Posterior cingulate gyrus (tissue), 11 donors: ENCODE measurements at regions not wholly inside any gene's neighbourhood (a gene's known extent, or its start where the extent isn't known, plus 50 kb on each side); places are given as distances from the start of the nearest gene placed in this dataset.
"Not testable (repeated sequence)": the region's sequence is repeated elsewhere in the genome, so short reads cannot be mapped to it uniquely, and the experiment has no call there.

Source experiments
- DNase-seq, 10 donors: peaks; one replicate each; pipeline versions ENCODE4 v3.0.0 to v3.0.0-alpha.2; 2020 to 2021; ENCODE audit warnings: mixed read lengths in 3 of 10
- intact Hi-C: fragments of 100-400 bp; cut with DNase I; formaldehyde crosslinking; loops from one replicate; pipeline ENCODE4 v1.15.1; 2023

- intact Hi-C loops, result no loop called here
- DNase-seq, result no peak
Measured at GRCh38 chr10:37584643-37585042, 272.8 kb downstream of the ZNF248 start.

DNA sequence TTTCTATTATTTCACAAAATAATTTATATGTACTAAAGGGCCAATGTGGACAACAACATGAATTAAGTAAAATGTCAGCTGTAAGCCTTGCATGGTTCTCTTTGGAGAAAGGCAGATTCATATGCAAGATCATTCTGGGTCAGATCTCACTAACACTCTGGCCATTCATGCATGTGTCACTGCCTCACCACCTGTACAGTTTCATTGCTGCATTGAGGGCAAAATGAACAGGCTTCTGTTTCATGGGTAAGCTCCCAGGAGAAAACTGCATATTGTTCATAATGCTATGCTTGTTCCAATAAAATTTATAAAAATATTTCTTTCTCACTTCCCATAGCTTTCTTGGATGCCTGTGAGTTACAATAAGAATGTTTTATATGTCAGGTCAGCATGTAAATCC, 275.2 kb downstream of the ZNF248 start:
- intact Hi-C loops, result no loop called here
- no peak for DNase-seq

GRCh38 chr10:37576154-37576553, 281.3 kb downstream of the ZNF248 start:
- intact Hi-C loops, result no loop called here
- DNase-seq, result no peak

- intact Hi-C loops, result no loop called here
- no peak for DNase-seq
Measured at GRCh38 chr10:37572206-37572605, 285.2 kb downstream of the ZNF248 start.

DNA sequence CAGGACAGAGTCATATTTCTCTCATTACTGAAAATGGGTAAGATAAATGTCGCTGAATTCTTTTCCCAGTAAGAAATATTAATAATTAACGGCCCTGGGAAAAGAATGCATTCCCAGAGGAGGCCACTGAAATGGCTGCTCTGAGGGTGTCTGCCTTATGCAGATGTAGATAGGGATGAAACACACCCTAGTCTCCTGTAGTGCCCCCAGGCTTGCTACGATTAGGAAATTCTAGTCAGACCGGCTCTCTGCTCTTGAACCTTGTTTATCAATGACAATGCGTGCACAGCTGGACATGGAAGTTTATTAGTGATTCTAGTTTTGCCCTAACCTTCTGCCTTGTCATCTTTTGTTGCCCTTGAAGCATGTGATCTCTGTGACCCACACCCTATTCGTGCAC, 291.1 kb downstream of the ZNF248 start:
- intact Hi-C loops, result no loop called here
- DNase-seq, result no peak

GRCh38 chr10:37563715-37564108, 293.7 kb downstream of the ZNF248 start:
- intact Hi-C loops, result no loop called here
- DNase-seq, result no peak

DNA sequence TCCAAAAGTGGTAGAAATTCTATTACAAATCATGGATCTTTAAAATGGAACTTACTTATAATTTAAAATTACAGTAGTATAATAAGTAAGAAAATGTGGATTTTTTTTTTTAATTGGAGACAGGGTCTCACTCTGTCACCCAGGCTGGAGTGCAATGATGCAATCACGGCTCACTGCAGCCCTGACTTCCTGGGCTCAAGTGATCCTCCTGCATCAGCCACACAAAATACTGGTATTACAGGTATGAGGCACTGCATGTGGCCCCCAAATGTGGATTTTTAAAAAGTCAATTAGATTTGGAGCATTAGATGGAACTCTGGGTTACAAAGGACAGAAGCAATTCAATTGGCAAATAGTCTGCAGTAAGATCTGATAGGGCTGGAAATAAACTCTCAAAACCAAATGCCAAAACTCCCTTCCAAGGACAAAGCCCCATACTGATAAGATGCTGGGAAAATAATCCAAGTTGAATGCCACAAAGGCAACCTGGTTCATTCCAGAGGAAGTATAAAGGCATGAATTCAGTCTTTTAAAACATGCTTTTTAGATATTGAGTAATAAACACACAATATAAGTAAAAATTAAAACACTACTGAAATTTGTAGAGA, 294.2 kb downstream of the ZNF248 start:
- intact Hi-C loops, result no loop called here
- DNase-seq, result no peak

GRCh38 chr10:37552881-37553280, 304.5 kb downstream of the ZNF248 start:
- intact Hi-C loops, result no loop called here
- no peak for DNase-seq

- intact Hi-C loops, result no loop called here
Measured at GRCh38 chr10:37549054-37549453, 308.4 kb downstream of the ZNF248 start.

DNA sequence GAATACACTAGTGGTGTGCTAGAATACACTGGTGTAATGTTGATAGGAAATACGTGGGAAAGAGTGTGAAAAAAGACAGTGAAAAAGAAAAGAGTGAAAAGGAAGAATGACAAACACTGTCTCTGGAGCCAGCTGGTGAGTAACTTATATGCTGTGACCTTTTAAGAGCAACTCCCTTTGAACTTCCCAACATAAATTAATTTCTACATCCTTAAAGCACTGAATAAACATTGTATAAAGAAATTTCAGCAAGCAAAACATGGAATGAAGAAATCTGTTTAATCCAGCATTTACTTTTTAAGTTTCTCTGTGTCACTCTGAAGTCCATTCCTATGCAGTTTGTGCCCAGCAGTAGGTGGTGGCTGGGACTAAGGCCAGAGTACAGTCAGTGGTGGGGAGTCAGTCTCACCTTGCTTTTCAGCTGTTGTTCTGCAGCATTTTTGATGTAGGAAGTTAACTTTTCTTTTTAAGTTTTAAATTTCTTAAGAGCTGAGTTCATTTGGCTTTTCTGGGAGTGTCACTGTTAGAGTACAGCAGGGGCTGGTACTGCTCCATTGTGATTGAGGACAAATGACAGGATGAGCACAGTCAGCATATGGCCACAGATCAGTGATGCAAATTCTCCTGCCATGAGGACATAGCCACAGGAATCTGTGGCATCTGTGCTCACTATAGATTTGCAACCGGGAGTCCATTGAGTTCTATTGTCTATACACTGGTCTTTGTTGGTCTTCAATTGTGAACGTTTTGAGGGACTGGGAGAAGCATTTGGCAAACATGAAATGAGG, 321.8 kb downstream of the ZNF248 start:
- intact Hi-C loops, result no loop called here
- no peak for DNase-seq

More at GRCh38 chr10:37549054-37549453, 308.4 kb downstream of the ZNF248 start:
- DNase-seq, result no peak

GRCh38 chr10:37534166-37534565, 323.2 kb downstream of the ZNF248 start:
- intact Hi-C loops, result no loop called here
- DNase-seq, result no peak

DNA sequence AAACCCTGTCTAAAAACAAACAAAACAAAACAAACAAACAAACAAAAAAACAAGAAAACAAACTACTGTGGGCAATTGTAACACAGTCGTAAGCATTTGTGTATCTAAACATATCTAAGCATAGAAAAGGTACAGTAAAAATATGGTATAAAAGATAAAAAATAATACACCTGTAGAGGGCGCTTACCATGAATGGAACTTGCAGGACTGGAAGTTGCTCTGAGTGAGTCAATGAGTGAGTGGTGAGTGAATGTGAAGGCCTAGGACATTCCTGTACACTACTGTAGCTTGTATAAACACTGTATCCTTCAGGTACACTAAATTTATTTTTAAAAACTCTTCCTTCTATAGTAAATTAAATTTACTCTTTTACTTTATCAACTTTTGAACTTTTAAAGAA, 332.0 kb downstream of the ZNF248 start:
- DNase-seq, intact Hi-C loops: not testable (repeated sequence)

- intact Hi-C loops, result no loop called here
- no peak for DNase-seq
Measured at GRCh38 chr10:37520488-37520887, 336.9 kb downstream of the ZNF248 start.

- DNase-seq, intact Hi-C loops: not testable (repeated sequence)
Measured at GRCh38 chr10:37510520-37510919, 346.9 kb downstream of the ZNF248 start.

GRCh38 chr10:37496061-37496460, 361.3 kb downstream of the ZNF248 start:
- intact Hi-C loops, result loop anchor here (10.0 kb wide), 1 partner anchor 601 kb away; no protein-coding TSS in a partner anchor

DNA sequence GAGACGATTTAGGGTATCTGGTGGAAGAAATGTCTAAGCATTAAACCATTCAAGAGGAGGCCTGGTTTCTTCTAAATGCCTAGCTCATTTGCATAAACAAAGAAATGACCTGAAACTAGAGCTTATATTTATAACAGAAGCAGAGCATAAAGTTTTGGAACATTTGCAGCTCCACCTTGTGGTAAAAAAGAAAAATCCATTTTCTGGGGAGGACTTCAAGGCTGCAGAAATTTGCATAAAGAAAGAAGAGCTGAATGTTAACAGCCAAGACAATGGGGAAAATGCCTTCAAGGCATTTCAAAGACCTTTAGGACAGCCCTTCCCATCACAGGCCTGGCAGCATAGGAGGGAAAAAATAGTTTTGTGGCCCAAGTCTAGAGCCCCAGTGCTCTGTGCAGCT, 362.0 kb downstream of the ZNF248 start:
- DNase-seq, result no peak
- intact Hi-C loops, result loop anchor here (10.0 kb wide), 1 partner anchor 601 kb away; no protein-coding TSS in a partner anchor

More at GRCh38 chr10:37496061-37496460, 361.3 kb downstream of the ZNF248 start:
- DNase-seq, result no peak

- intact Hi-C loops, result loop anchor here (10.0 kb wide), 1 partner anchor 598 kb away; no protein-coding TSS in a partner anchor
- DNase-seq, result not testable (repeated sequence)
Measured at GRCh38 chr10:37493185-37493796, 364.1 kb downstream of the ZNF248 start.

GRCh38 chr10:37490266-37490665, 364.9 kb downstream of the ANKRD30A start:
- DNase-seq, result no peak
- intact Hi-C loops, result loop anchor here (10.0 kb wide), 1 partner anchor 595 kb away; no protein-coding TSS in a partner anchor

GRCh38 chr10:37489658-37490003, 364.2 kb downstream of the ANKRD30A start:
- intact Hi-C loops, result loop anchor here (10.0 kb wide), 1 partner anchor 595 kb away; no protein-coding TSS in a partner anchor

GRCh38 chr10:37488792-37489657, 363.6 kb downstream of the ANKRD30A start:
- intact Hi-C loops, result no loop called here
- DNase-seq, result no peak

More at GRCh38 chr10:37489658-37490003, 364.2 kb downstream of the ANKRD30A start:
- no peak for DNase-seq
